B cell (primary cell): ENCODE measurements at regions not wholly inside any gene's neighbourhood (a gene's known extent, or its start where the extent isn't known, plus 50 kb on each side); places are given as distances from the start of the nearest gene placed in this dataset.

ENCODE experiments used
- ATAC-seq: fragments of 200-7000 bp; cut with Tn5 transposase; one replicate; pipeline ENCODE4 v1.10.0; 2021; ENCODE audit warnings: low read depth, mild to moderate bottlenecking, moderate number of reproducible peaks, moderate library complexity
- CTCF ChIA-PET: fragments of 350-600 bp; sonication (Branson Sonifier 250); formaldehyde crosslinking; loops from one replicate; lab custom pipeline; 2021; ENCODE audit warnings: antibody characterized with exemption, inconsistent platforms; lab: Charles Lee
- POLR2A ChIA-PET: fragments of 350-600 bp; sonication (Branson Sonifier 250); formaldehyde crosslinking; loops from one replicate; lab custom pipeline; 2021; ENCODE audit warnings: antibody characterized with exemption; lab: Charles Lee
- DNase-seq: peaks from one replicate; pipeline ENCODE4 v3.0.0; 2013
- H2AFZ ChIP-seq: 2 replicates; pipeline ENCODE4 v1.6.1; 2012; ENCODE audit warnings: mild to moderate bottlenecking, low read depth, low read length; ENCODE audit not compliant: insufficient read depth, poor library complexity, severe bottlenecking
- H3K27ac ChIP-seq, 2 donors: 1 replicate in 1 of 2; 2 replicates in 1 of 2; pipeline ENCODE4 v1.5.1; 2012 to 2013; ENCODE audit warnings: low read length in 2 of 2, mild to moderate bottlenecking in 2 of 2, moderate library complexity in 1 of 2
- H3K27me3 ChIP-seq, 4 experiments: fragments of 200-600 bp in 1 of 4; sonication (generic) in 1 of 4; replicated peaks in 1 of 4; 1 replicate in 2 of 4; 2 replicates in 2 of 4; pipeline versions ENCODE4 v1.6.1 to v1.7.0; 2013 to 2016; ENCODE audit warnings: low read length in 3 of 4, mild to moderate bottlenecking in 2 of 4, mixed read lengths in 1 of 4, moderate library complexity in 1 of 4; ENCODE audit not compliant: insufficient read depth in 4 of 4, control insufficient read depth in 3 of 4; ENCODE audit errors: control extremely low read depth in 1 of 4
- H3K36me3 ChIP-seq, 2 experiments: replicated peaks in 1 of 2; 1 replicate in 1 of 2; 2 replicates in 1 of 2; pipeline versions ENCODE4 v1.6.1 to v1.7.1; 2013; ENCODE audit warnings: low read length in 1 of 2; ENCODE audit not compliant: insufficient read depth in 2 of 2, control insufficient read depth in 1 of 2; ENCODE audit errors: control extremely low read depth in 1 of 2, extremely low read depth in 1 of 2
- H3K4me1 ChIP-seq, 2 donors: fragments of 200-600 bp in 1 of 2; sonication (generic) in 1 of 2; 1 replicate in 1 of 2; 2 replicates in 1 of 2; pipeline versions ENCODE4 v1.5.1 to v1.6.1; 2013 to 2017; ENCODE audit warnings: low read length in 2 of 2; ENCODE audit not compliant: control insufficient read depth in 2 of 2, insufficient read depth in 2 of 2
- H3K4me2 ChIP-seq: replicated peaks from 2 replicates; pipeline ENCODE3; 2012; ENCODE audit warnings: mild to moderate bottlenecking, low read depth, low read length; ENCODE audit not compliant: poor library complexity, severe bottlenecking
- H3K4me3 ChIP-seq, 5 experiments: fragments of 200-600 bp in 1 of 5; sonication (generic) in 1 of 5; 1 replicate in 3 of 5; 2 replicates in 2 of 5; pipeline versions ENCODE4 v1.5.1 to v1.7.0; 2011 to 2016; ENCODE audit warnings: low read length in 4 of 5, mild to moderate bottlenecking in 4 of 5, low read depth in 2 of 5, control low read depth in 1 of 5, moderate library complexity in 1 of 5; ENCODE audit not compliant: insufficient read depth in 1 of 5; ENCODE audit errors: control extremely low read depth in 1 of 5, extremely low read depth in 1 of 5
- H3K79me2 ChIP-seq: fragments of 200-600 bp; sonication (generic); one replicate; pipeline ENCODE4 v1.6.0; 2016; ENCODE audit warnings: low read length; ENCODE audit not compliant: control insufficient read depth, insufficient read depth
- H3K9ac ChIP-seq: fragments of 200-600 bp; sonication (generic); 2 replicates; pipeline ENCODE4 v1.6.1; 2017; ENCODE audit warnings: mild to moderate bottlenecking, low read length, moderate library complexity
- H3K9me3 ChIP-seq, 3 donors: one replicate each; pipeline versions ENCODE4 v1.6.1 to v1.7.1; 2013; ENCODE audit warnings: low read length in 2 of 3; ENCODE audit not compliant: control insufficient read depth in 2 of 3, insufficient read depth in 1 of 3; ENCODE audit errors: control extremely low read depth in 1 of 3
- H4K20me1 ChIP-seq: 2 replicates; pipeline ENCODE4 v1.6.0; 2012; ENCODE audit warnings: mild to moderate bottlenecking, low read length; ENCODE audit not compliant: insufficient read depth, control insufficient read depth, poor library complexity, severe bottlenecking
- H3K27ac Mint-ChIP-seq: one replicate; pipeline ENCODE4 v1.8.0; 2021; ENCODE audit warnings: mixed read lengths
- H3K27me3 Mint-ChIP-seq: one replicate; pipeline ENCODE4 v1.8.0; 2021; ENCODE audit warnings: mixed read lengths
- H3K4me1 Mint-ChIP-seq: one replicate; pipeline ENCODE4 v1.8.0; 2021; ENCODE audit warnings: mixed read lengths
- H3K4me3 Mint-ChIP-seq: one replicate; pipeline ENCODE4 v1.8.0; 2021; ENCODE audit warnings: mixed read lengths
- H3K9me3 Mint-ChIP-seq: one replicate; pipeline ENCODE4 v1.8.0; 2022; ENCODE audit warnings: mixed read lengths; ENCODE audit not compliant: insufficient read depth
- EZH2 ChIP-seq: IDR thresholded peaks from 2 replicates; pipeline ENCODE4 v1.6.1; 2012; ENCODE audit warnings: borderline replicate concordance, low read depth, mild to moderate bottlenecking, moderate library complexity, low read length; ENCODE audit not compliant: insufficient read depth, poor library complexity, severe bottlenecking
- WGBS: methylation state at CpG from one replicate; pipeline ENCODE4 v1.1.5; 2013; ENCODE audit warnings: missing lambda C conversion rate; ENCODE audit not compliant: insufficient coverage; 5-methylcytosine and 5-hydroxymethylcytosine counted together
- intact Hi-C: fragments of 100-400 bp; cut with micrococcal nuclease; formaldehyde crosslinking; loops from one replicate; pipeline ENCODE4 v1.10.0; 2022
- TF ChIP-seq, protein P1 (sequence below): fragments of 200-600 bp; IDR thresholded peaks from one replicate; pipeline ENCODE4 v1.8.0; 2022; ENCODE audit warnings: antibody characterized with exemption, mild to moderate bottlenecking

DNA sequence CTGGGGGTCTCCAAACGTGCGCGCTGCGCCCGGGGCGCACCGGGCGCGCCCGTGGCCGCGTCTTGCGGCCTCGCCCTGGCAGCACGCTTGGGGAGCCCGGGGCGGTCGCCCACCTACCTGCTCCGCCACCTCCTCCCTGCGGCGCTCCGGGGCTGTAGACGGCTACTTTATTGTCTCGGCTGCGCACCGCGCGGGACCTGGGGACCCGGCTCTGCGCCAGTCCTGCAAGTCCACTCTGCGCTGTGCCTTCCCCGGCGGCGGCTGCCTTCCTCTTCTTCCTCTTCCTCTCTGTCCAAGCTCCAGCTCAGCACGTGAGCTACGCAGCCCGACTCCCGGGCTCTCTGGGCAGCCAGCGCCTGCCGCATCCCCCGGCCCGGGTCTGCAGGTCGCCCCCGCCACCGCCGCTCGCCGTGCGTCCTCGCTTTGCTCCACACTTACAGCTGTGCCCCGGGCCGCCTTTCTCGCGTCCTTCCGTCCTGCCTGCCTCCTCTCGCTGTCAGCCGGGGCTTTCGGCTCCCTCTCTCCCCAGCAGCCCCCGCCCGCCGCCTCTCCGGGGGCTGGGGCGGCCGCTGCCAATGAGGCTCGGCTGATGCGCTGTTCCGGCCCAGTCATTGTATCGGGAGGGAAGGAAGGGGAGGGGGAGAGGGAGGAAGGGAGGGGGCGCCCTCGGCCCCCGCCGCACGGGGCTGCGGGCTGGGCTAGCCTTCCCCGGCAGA lies 156.4 kb upstream of the FRMD4B start:
- H3K27me3 ChIP-seq, result peaks cover 0 to 20% (median 3%) of the 10 kb centered on the region in 4 experiments
- peaks cover 28% of the 10 kb centered on the region for H3K27me3 Mint-ChIP-seq
- no peaks in the 10 kb centered on the region for H3K79me2 ChIP-seq
- no peaks in the 10 kb centered on the region for H3K36me3 ChIP-seq
- H3K4me1 Mint-ChIP-seq, result no peaks in the 10 kb centered on the region
- 3% methylated on average over 73 of the region's 75 CpGs for WGBS
- no peak overlapping the region for H3K27ac Mint-ChIP-seq
- ATAC-seq, result no peak
- H3K4me1 ChIP-seq, result no peaks in the 10 kb centered on the region
- TF ChIP-seq, protein P1, sequence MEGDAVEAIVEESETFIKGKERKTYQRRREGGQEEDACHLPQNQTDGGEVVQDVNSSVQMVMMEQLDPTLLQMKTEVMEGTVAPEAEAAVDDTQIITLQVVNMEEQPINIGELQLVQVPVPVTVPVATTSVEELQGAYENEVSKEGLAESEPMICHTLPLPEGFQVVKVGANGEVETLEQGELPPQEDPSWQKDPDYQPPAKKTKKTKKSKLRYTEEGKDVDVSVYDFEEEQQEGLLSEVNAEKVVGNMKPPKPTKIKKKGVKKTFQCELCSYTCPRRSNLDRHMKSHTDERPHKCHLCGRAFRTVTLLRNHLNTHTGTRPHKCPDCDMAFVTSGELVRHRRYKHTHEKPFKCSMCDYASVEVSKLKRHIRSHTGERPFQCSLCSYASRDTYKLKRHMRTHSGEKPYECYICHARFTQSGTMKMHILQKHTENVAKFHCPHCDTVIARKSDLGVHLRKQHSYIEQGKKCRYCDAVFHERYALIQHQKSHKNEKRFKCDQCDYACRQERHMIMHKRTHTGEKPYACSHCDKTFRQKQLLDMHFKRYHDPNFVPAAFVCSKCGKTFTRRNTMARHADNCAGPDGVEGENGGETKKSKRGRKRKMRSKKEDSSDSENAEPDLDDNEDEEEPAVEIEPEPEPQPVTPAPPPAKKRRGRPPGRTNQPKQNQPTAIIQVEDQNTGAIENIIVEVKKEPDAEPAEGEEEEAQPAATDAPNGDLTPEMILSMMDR, result no peak
- TF ChIP-seq EZH2, result no peak
- ChIA-PET CTCF (no interaction called here), POLR2A (no interaction called here)
- no peak for DNase-seq
- intact Hi-C loops, result no loop called here
- H3K9me3 Mint-ChIP-seq, result no peaks in the 10 kb centered on the region
- H3K4me2 ChIP-seq, result no peak overlapping the region
- no peak overlapping the region for H3K4me3 ChIP-seq
- H3K27ac ChIP-seq, result no peak overlapping the region
- peaks cover 0 to 3% (median 0%) of the 10 kb centered on the region in 3 donors for H3K9me3 ChIP-seq
- H4K20me1 ChIP-seq, result no peaks in the 10 kb centered on the region
- no peak overlapping the region for H2AFZ ChIP-seq
- H3K9ac ChIP-seq, result no peak overlapping the region
- H3K4me3 Mint-ChIP-seq, result no peak overlapping the region

DNA sequence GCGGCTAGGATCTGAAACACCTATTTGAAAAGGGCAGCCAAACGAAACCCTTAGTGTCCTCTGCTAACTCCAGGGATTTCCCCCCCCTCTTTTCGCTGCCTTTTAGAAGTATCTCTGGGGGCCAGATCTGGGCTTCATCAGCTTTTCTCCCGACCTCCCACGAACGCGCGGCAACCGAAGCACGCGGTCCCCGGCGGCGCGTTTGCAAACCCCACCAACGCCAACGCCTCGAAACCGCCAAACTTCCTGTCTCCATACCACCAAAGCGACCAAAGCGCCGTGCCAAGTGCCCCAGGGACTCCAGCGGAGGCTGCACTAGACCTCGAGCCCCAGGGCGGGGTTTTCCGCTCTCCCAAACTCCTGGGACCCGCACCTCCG lies 155.8 kb upstream of the FRMD4B start:
- POLR2A ChIA-PET, result no interaction called here
- peak; percentile 25 for DNase-seq

More for the DNA sequence above, 155.8 kb upstream of the FRMD4B start:
- TF ChIP-seq, protein P1, result no peak
- no peak for TF ChIP-seq EZH2
- Histone ChIP-seq H3K4me3 (no peak overlapping the region), H3K36me3 (no peaks in the 10 kb centered on the region), H3K27me3 (peaks cover 0 to 20% (median 3%) of the 10 kb centered on the region in 4 experiments), H3K4me2 (no peak overlapping the region), H3K9me3 (peaks cover 0 to 3% (median 0%) of the 10 kb centered on the region in 3 donors), H4K20me1 (no peaks in the 10 kb centered on the region), H3K79me2 (no peaks in the 10 kb centered on the region), H2AFZ (no peak overlapping the region), H3K9ac (no peak overlapping the region), H3K4me1 (no peaks in the 10 kb centered on the region), H3K27ac (no peak overlapping the region)
- no peaks in the 10 kb centered on the region for H3K9me3 Mint-ChIP-seq
- intact Hi-C loops, result no loop called here
- CTCF ChIA-PET, result no interaction called here
- peaks cover 28% of the 10 kb centered on the region for H3K27me3 Mint-ChIP-seq
- no peak for ATAC-seq
- WGBS, result 3% methylated on average over 27 of the region's 28 CpGs
- no peaks in the 10 kb centered on the region for H3K4me1 Mint-ChIP-seq
- H3K4me3 Mint-ChIP-seq, result no peak overlapping the region
- H3K27ac Mint-ChIP-seq, result no peak overlapping the region
